ENCODE measurements at regions not wholly inside any gene's neighbourhood (a gene's known extent, or its start where the extent isn't known, plus 50 kb on each side); places are given as distances from the start of the nearest gene placed in this dataset.

- H3K27me3 ChIP-seq (ENCODE audit: control insufficient read depth, low read length): no peaks in the 10 kb centered on the region
- H3K4me2 ChIP-seq (ENCODE audit: low read length): no peak overlapping the region
- no peaks in the 10 kb centered on the region for H3K4me1 ChIP-seq (ENCODE audit: control insufficient read depth, low read length)
- H3K9me2 ChIP-seq (replicated peaks; ENCODE audit: control insufficient read depth, low read length): no peaks in the 10 kb centered on the region
- no peak overlapping the region for H3K4me3 ChIP-seq (ENCODE audit: low read length)
- no peaks in the 10 kb centered on the region for H3F3A ChIP-seq (ENCODE audit: control insufficient read depth, insufficient read depth)
- no peaks in the 10 kb centered on the region for H3K79me2 ChIP-seq (ENCODE audit: control insufficient read depth, low read length)
- TF ChIP-seq EZH2phosphoT487 (IDR thresholded peaks at IDR 0.05; ENCODE audit: borderline replicate concordance, low read length) (no peak), CTCF (IDR thresholded peaks at IDR 0.05; ENCODE audit: low read depth, low read length, poor library complexity, severe bottlenecking) (no peak)
- H4K20me1 ChIP-seq (ENCODE audit: control insufficient read depth, insufficient read depth, low read depth, low read length): no peaks in the 10 kb centered on the region
- H3K36me3 ChIP-seq (ENCODE audit: control insufficient read depth, low read length): no peaks in the 10 kb centered on the region
- H3K9me3 ChIP-seq (ENCODE audit: control insufficient read depth, insufficient read depth, low read length): no peaks in the 10 kb centered on the region
- no peak overlapping the region for H3K27ac ChIP-seq (ENCODE audit: low read depth, low read length)
Observed at GRCh38 chr4:103306870-103307375, 108.8 kb upstream of the CENPE start.

- H3K9me3 ChIP-seq (ENCODE audit: control insufficient read depth, insufficient read depth, low read length): no peaks in the 10 kb centered on the region
- no peaks in the 10 kb centered on the region for H3K9me2 ChIP-seq (replicated peaks; ENCODE audit: control insufficient read depth, low read length)
- H3F3A ChIP-seq (ENCODE audit: control insufficient read depth, insufficient read depth): no peaks in the 10 kb centered on the region
- H3K79me2 ChIP-seq (ENCODE audit: control insufficient read depth, low read length): no peaks in the 10 kb centered on the region
- H3K4me3 ChIP-seq (ENCODE audit: low read length): no peak overlapping the region
- H3K27me3 ChIP-seq (ENCODE audit: control insufficient read depth, low read length): no peaks in the 10 kb centered on the region
- no peaks in the 10 kb centered on the region for H4K20me1 ChIP-seq (ENCODE audit: control insufficient read depth, insufficient read depth, low read depth, low read length)
- TF ChIP-seq EZH2phosphoT487 (IDR thresholded peaks at IDR 0.05; ENCODE audit: borderline replicate concordance, low read length) (no peak), CTCF (IDR thresholded peaks at IDR 0.05; ENCODE audit: low read depth, low read length, poor library complexity, severe bottlenecking) (no peak)
- H3K4me2 ChIP-seq (ENCODE audit: low read length): no peak overlapping the region
- H3K36me3 ChIP-seq (ENCODE audit: control insufficient read depth, low read length): no peaks in the 10 kb centered on the region
- H3K4me1 ChIP-seq (ENCODE audit: control insufficient read depth, low read length): no peaks in the 10 kb centered on the region
- H3K27ac ChIP-seq (ENCODE audit: low read depth, low read length): no peak overlapping the region
Observed at GRCh38 chr4:103305355-103305754, 107.2 kb upstream of the CENPE start.

- Histone ChIP-seq H3F3A (ENCODE audit: control insufficient read depth, insufficient read depth) (no peaks in the 10 kb centered on the region), H3K27ac (ENCODE audit: low read depth, low read length) (no peak overlapping the region), H3K4me2 (ENCODE audit: low read length) (no peak overlapping the region), H3K4me3 (ENCODE audit: low read length) (no peak overlapping the region), H4K20me1 (ENCODE audit: control insufficient read depth, insufficient read depth, low read depth, low read length) (no peaks in the 10 kb centered on the region), H3K27me3 (ENCODE audit: control insufficient read depth, low read length) (no peaks in the 10 kb centered on the region), H3K9me3 (ENCODE audit: control insufficient read depth, insufficient read depth, low read length) (no peaks in the 10 kb centered on the region), H3K79me2 (ENCODE audit: control insufficient read depth, low read length) (no peaks in the 10 kb centered on the region), H3K9me2 (replicated peaks; ENCODE audit: control insufficient read depth, low read length) (no peaks in the 10 kb centered on the region), H3K36me3 (ENCODE audit: control insufficient read depth, low read length) (no peaks in the 10 kb centered on the region), H3K4me1 (ENCODE audit: control insufficient read depth, low read length) (no peaks in the 10 kb centered on the region)
- TF ChIP-seq EZH2phosphoT487 (IDR thresholded peaks at IDR 0.05; ENCODE audit: borderline replicate concordance, low read length): no peak
- TF ChIP-seq CTCF (IDR thresholded peaks at IDR 0.05; ENCODE audit: low read depth, low read length, poor library complexity, severe bottlenecking): no peak
Observed at GRCh38 chr4:103303011-103303410, 104.9 kb upstream of the CENPE start.

Data from DOHH2 (cell line).